ENCODE measurements at regions not wholly inside any gene's neighbourhood (a gene's known extent, or its start where the extent isn't known, plus 50 kb on each side); places are given as distances from the start of the nearest gene placed in this dataset.

- TF ChIP-seq YY1 (IDR thresholded peaks at IDR 0.05; ENCODE audit: insufficient read depth, insufficient read length), result no peak
- TF ChIP-seq ZNF274 (IDR thresholded peaks at IDR 0.05; ENCODE audit: low read depth, low read length), result no peak
- no peak for TF ChIP-seq SUZ12 (IDR thresholded peaks at IDR 0.05; ENCODE audit: extremely low read depth, insufficient read depth, insufficient read length)
These were observed 214.5 kb upstream of the GIMD1 start for GRCh38 chr4:106583108-106583507.
